Left renal pelvis (tissue), 4 donors: ENCODE measurements at regions not wholly inside any gene's neighbourhood (a gene's known extent, or its start where the extent isn't known, plus 50 kb on each side); places are given as distances from the start of the nearest gene placed in this dataset.

Experiments used
- DNase-seq, 4 donors: peaks; one replicate each; pipeline ENCODE4 v3.0.0-alpha.2; 2013; ENCODE audit warnings: low read depth in 4 of 4, low spot score in 3 of 4

DNA sequence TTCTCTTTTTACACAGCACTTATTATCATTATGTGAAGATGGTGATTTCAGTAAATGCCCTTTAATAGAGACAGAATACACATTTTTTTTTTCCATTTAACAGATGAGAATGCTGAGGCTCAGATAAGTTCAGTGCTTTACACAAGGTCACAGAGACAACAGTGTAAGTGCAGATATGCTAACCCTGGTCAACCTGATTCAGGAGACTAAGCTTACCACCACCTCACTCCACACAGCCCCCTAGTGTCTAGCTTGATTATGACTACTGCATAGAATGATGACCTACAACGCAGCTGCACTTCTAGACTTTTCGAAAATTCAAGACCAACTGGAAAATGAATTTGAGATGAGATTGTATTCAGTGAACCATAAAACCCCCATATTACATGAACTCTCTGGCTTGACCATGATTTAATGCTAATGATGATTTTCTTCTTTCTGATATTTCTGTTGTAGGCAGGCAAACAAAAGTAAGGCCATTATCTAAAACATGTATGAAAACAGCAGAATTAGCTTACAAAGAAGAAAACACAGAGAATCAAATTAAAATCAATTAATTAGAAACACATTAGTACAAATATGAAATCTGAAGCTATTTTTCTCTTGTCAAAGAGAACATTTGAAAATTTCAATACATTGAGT is 212.1 kb upstream of the PHACTR1 start:
- DNase-seq = no peak

DNA sequence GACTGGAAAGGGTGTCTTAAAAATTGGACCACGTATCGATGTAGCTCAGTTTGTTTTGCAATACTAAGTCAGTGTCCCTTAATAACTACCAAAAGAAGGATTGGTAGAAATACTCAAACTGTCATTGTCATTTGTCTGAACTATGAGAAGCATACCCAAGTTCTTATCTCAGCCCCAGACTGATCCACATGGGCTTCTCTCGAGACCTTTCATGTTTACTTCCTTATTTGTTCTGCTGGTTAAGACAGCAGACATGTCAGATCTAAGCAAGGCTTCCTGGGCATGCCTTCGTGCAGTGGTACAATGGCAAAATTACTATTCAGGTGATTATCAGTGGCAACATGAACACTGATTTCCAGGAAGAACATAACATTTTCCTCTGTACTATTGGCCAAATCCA is 211.1 kb upstream of the PHACTR1 start:
- no peak for DNase-seq

DNA sequence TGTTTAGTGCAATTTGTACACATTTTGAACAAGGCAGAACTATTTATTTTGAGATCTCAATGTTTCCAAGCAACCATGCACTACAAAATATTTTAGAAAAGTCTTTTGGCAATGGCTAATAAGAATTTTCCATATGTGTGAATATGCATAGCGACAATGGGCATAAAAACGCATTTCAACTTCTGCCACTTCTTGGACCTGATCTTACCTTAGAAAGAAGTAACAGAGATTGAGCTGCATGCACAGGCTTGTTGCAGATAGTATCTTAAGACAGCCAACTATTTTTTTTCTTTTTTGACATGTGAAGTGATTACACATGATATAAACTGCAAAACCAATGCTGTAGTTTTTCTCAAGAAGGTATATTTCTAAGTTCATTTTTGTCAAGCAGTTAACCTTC is 210.4 kb upstream of the PHACTR1 start:
- DNase-seq = no peak

DNA sequence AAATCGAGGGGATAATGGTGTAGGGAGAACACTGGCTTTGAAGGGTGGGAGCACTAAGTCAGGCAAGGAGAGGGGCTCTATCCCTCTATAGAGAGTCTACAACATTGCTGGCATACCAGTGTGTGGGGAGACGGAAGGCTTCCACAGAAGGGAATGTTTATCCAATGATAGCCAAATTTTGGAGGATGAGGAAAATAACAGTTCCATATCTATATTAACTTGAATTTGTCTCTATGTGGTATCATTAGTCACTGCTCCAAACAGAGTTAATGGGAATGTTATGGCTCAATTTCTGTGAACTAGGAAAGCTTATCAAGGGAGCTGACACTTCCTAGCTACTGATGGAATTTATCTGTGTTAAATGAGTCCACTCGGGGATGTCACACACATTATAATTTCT is 208.9 kb upstream of the PHACTR1 start:
- DNase-seq = no peak

DNA sequence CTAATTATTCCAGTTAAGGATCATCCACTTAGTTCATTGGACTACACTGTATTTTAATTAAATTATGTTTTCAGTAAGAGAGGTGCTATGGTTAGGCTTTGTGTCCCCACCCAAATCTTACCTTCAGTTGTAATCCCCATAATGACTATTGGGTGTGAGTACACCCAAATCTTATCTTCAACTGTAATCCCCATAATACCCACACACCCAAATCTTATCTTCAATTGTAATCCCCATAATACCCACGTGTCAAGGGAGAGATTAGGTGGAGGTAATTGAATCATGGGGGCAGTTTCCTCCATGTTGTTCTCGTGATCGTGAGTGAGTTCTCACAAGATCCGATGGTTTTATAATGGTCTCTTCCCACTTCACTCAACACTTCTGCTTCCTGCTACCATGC is 208.0 kb upstream of the PHACTR1 start:
- no peak for DNase-seq

DNA sequence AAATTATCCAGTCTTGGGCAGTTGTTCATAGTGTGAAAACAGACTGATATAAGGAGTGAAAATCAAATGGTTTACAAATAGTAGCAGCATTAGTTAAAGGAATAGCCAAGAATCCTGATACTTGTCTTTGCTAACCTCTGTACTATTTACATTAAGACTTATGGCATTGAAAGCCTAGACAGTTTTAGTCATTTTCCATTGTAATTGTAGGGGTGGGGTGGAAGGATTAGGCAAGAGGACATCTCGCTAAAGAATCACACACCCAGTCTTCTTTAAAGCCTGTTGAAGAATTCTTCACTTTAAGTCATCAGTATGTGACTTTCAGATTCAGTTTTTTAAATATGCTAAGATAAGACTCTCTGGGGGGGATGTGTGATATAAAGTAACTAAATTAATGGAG is 207.5 kb upstream of the PHACTR1 start:
- no peak for DNase-seq

DNA sequence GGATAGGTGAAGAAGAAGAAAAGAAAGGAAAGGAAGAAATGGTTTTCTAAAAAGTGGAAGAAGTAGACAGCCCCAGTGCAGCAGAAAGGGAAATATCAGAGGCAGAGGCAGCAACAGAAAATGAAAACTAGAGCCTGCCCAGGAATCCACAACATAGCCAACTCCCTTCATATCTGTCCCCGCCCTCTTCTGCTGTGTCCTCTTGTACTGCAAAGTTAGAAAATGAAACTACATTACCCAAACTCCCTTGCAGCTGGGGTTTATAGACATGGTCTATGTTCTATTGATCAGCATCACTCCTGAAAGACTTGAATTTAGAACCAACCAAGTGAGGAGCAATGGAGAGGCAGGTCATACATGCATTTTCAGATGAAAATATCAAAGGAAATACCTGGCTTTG is 200.5 kb upstream of the PHACTR1 start:
- no peak for DNase-seq

DNA sequence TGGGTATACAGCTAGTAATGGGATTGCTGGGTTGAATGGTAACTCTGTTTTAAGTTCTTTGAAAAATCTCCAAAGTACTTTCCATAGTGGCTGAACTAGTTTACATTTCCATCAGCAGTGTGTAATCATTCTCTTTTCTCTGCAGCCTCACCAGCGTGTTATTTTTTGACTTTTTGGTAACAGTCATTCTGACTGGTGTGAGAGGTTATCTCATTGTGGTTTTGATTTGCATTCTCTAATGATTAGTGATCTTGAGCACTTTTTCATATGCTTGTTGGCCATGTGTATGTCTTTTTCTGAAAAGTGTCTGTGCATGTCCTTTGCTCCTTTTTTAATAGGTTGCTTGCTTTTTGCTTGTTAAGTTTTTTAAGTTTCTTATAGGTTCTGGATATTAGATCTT is 194.2 kb upstream of the PHACTR1 start:
- DNase-seq = no peak

DNA sequence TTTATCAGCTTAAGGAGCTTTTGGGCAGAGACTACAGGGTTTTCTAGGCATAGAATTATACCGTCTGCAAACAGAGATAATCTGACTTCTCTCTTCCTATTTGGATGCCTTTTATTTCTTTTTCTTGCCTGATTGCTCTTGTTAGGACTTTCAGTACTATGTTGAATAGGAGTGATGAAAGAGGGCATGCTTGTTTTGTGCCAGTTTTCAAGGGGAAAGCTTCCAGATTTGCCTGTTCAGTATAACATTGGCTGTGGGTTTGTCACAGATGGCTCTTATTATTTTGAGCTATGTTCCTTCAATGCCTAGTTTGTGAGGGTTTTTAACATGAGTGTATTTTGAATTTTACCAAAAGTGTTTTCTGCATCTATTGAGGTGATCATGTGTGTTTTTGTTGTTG is 192.8 kb upstream of the PHACTR1 start:
- no peak for DNase-seq

DNA sequence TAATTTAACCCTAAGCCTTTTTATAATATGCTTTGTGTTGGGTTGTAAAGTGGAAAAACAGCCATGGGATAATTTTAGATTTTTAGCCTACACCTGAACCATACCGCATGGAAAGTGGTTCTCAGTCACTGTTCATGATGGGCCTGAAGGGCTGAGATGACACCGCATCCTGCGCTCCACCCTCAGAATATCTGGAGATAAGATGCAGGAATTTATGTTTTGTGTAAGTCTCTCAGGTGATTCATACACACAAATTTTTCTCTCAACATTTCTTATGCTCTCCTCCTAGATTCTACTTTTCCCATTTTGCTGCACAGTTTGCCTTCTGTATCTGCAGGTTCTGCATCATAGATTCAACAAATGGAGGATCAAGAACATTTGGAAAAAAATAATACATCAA is 191.3 kb upstream of the PHACTR1 start:
- DNase-seq = no peak

DNA sequence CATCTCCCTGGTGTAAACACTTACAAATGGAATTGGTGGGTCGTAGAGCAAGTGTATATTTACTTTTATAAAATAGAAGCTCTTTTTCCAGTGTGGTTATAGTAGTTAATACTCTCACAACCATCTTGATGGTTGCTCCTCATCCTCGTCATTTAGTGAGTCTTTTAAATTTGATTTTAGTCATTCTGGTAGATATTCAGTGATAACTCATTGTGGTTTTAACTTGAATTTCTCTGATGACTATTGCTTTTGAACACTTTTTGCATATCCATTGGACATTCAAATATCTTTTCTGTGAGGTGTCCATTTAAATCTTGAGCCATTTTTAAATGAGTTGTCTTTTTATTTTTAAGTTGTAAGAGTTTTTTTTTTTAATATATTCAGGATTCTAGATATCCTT is 189.2 kb upstream of the PHACTR1 start:
- DNase-seq = no peak

DNA sequence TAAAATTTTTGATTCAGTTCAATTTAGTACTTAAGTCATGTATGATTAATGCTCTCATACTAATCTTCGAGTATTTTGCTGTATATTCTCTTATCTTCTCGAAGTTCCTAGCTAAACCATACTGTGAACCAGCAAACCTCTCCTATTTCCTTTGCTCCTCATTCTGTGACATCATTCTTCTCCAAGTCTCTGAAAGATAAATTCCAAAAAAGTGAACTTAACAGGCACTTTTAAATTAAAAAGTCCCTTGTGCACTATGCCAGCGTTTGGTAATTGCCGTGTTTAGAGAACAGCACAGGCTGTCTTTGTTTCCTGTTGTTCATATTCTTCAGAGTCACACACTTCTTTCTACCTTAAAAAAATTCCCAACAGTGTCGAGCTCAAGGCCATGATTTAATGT is 188.4 kb upstream of the PHACTR1 start:
- DNase-seq = no peak

DNA sequence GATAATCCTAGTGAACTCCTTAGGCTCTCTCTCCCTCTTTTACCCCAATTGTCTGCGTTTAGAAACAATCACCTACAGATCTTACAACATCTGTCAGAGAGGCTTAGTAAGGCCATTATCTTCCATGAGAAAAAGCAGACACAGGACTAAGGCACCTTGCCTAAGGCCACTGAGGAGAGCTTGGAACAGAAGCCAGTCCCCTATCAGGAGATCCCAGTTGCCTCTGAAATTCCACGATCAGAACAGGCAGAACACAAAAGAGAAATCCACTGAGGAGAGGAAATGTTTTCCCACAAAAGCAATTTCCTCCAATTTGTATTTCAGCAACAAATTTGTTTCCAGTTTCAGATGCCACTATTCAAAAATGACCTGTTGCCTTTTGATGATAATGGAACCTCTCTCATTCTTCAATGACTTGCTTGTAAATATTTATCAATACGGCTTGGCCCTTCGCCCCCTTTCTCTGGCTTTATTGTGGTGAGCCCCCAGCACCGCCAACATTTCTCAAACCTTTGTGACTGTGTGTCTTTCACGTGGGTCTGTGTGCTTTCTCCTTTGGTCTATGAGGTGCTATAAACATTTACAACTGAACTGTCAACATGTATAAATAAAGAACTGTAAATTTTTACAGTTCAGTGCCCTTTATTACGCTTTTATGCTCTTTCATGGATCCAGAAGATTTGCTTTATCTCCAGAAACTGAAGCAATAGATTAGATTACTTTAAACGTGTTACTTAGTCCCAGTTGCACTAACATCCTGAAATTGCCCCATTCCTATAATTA is 187.8 kb upstream of the PHACTR1 start:
- DNase-seq = no peak

DNA sequence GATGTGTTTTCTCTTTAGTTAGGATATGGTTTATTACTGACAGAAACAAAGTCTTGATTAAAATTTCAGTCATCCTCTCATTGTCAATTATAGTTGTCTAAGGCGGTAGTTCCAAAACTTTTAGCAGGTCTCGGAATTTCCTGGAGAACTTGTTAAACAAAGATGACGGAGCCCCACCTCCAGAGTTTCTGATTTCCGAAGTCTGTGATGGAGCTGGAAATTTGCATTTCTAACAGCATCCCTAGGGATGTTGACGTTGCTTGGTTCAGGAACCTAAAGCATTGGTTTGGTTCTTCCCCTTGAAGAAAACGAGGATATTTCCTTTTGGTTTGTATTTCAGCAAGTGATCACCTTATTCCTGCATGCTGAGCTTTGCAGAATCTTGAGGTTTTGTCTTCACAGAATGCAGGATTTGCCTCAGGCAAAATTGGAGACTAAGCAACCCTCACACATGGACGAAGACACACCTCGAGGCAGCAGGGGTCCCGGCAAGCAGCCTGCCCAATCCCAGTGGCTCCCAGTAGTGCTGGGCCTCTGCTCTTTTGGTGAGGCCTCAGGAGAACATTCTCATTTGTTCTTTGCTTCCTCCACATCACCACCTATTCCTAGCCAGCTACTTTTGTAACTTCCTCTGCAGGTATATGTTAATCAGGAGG is 187.1 kb upstream of the PHACTR1 start:
- no peak for DNase-seq

DNA sequence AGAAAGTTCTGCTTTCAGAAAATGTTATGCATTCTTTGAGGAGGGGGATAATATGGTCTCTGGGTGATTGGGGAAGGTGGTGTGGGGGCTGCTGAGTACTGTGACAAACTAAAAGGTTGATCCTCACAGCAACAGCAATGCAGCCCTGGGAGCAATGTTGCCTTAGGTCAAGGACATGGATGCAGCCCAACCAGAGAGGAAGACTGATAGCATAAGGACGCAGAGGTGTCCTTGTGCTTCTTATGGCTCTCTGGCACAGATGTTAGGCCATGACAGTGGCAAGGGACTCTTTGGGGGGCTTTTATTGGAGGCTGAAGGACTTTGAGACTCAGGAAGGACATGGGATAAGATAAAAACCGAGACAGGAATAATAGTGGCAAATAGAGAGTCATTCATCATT is 186.2 kb upstream of the PHACTR1 start:
- no peak for DNase-seq

DNA sequence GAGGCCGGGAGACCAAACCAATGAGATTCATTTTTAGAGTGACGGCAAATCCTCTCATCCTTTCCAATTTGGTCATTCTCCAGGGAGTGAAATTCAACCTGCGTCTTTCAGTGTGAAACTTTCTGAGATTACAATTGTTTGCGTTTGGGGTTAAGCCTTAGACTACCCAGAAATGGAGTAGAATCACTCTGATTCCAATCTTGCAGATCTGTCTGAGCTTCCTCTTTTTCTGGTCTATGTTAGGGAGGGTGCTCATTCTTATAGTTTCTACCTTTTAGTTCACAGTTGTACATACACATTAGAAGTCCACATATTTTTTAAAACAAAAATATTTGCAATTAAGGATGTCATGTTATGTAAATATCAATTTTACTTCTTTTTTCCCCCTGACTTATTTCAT is 183.0 kb upstream of the PHACTR1 start:
- DNase-seq = no peak

DNA sequence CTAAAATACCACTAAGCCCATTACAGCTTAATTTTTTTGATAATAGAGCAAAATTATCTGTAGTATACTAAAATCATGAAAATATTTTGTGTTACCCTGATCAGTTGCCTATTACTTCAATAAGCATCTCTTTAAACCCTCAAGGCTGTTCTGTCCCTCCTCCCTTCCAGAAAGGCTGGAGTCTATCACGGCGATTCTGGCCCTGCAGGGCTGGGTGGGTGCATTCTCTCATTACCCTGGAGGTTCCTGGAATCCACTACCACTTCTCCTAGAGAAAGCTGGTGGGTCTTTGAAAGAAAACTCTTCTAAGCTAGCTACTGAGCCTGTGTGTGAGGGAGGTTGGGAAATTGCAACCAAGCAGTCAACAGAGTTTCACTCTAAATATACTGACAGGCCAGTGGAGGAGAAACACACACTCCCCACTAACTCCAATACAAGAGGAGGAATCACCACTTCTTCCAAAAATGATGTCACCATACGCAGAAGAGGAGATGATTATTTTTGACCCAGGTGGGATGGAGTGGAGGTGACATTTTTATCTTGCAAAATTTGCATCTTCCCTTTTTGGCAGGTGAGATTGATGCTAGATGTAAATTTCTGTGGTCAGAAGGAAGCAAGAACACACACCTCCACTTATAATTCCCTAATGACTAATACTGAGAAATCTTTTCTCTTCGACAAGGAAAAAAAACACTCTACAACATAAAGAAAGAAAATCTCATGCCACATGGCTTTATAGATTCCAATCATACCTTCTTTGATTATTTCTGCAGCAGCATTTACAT is 182.3 kb upstream of the PHACTR1 start:
- no peak for DNase-seq

DNA sequence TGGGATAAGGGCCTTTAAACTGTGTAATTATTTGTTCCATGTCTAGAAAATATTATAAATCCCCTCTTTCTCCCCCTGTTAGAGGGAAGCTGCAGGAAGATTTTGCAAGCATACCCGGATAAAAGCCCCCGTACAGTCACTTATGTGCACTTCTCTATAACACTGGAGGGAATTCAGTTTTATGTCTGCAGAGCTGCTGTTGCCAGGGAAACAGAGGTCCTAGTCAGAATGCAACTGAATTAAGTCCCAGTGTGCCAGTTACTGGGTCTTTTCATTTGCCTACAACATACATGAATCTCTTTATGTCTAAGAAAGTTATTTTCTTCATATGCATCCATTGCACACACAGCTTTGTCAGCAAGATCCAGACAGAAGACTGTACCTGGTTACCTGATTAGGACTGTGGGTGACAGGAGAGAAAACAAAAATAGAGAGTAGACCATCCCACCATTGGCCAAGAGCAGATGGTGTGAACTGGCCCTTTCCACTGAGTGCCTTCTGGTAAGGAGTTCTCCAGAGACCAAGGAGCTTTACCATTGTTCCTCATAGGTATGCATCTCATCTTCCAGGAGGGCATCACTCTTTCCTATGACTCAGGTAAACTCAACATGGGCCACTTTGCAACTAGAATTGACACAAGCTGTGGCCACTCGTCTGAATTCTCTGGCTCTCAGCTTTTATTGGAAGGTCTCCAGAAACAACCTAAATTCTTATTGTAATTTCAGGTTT is 180.8 kb upstream of the PHACTR1 start:
- DNase-seq = no peak

DNA sequence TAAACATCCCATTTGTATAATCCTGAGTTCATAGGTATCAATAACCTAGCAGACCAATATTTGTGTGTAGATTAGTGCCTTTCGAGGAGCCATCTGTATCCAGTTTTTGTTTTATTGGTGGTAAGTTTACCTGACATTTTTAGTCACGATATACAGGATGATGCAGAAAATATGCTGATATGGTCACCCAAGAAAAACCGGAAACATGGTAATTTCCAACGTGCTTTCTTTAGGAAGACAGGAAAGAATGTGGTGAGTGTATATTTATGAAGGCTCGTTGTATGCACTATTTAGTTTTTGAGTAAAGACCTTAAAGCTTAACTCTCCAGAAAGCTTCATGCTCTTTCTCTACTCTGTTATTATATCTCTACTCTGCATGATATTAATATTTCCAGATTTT is 180.2 kb upstream of the PHACTR1 start:
- no peak for DNase-seq

DNA sequence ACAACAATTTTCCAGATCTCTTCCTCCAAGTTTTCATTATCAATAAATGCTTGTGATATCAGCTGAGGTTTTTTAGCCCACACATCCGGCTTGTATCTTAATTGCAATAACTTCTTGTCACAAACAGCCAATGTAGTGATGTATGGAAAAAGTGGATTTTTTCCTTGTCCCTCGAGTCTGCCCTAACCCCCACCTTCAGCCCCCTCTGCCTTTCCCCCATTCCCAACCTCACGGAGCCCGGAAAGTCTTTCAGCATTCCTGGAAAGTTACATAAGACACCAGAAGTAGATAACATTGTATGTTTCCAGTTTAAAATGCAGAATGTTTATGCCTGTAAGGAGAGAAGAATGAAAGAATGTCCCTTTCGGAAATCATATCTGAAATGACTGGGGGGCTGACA is 179.2 kb upstream of the PHACTR1 start:
- DNase-seq = no peak

DNA sequence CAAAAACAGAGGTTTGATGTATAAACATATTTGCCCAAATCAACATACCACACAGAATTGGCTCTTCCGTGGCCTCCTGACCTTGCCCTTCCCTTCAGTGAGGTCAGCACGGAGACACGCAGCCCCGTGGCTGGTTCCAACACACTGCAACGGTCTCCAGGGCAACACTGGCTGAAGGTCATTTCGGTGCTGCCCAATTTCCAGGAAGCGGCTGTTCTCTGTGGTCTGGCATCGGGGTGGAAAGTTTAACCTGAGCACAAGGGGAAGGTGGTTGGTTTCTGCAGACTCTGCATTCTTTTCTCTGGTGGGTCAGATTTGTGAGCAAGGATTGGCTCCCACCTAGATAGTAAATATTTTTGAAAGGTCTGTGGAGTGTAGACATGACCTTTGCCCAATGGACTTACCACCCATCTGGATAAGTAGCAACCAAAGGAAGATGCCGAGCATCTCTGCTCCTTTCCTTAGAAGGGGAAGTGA is 177.6 kb upstream of the PHACTR1 start:
- DNase-seq = peak in 1 of 4 donors; percentile 18
